ENCODE measurements at regions not wholly inside any gene's neighbourhood (a gene's known extent, or its start where the extent isn't known, plus 50 kb on each side); places are given as distances from the start of the nearest gene placed in this dataset.
A peak's percentile ranks its signal among the peaks of the same experiment; 100 is the strongest.

DNA sequence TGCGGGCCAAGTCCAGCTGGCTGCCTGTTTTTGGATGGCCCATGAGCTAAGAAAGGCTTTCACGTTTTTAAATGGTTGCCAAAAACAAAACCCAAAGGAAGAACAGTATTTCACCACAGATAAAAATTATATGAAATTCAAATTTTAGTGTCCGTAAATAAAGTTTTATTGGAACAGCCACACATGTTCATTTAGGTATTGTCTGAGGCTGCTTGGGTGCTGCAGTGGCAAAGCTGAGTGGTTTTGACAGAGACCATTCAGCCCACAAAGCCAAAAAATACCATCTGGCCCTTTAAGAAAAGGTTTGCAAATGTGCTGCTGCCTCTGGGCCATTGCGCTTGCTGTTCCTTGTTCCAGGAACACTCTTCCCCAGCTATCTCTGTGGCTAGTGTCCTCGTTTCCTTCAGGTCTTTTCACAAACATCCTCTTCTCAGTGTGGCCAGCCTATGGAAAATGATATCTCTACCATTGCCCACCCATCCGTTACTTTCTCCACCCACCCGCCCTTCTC lies 232.9 kb upstream of the CIBAR2 start:
- TF ChIP-seq, protein P1, sequence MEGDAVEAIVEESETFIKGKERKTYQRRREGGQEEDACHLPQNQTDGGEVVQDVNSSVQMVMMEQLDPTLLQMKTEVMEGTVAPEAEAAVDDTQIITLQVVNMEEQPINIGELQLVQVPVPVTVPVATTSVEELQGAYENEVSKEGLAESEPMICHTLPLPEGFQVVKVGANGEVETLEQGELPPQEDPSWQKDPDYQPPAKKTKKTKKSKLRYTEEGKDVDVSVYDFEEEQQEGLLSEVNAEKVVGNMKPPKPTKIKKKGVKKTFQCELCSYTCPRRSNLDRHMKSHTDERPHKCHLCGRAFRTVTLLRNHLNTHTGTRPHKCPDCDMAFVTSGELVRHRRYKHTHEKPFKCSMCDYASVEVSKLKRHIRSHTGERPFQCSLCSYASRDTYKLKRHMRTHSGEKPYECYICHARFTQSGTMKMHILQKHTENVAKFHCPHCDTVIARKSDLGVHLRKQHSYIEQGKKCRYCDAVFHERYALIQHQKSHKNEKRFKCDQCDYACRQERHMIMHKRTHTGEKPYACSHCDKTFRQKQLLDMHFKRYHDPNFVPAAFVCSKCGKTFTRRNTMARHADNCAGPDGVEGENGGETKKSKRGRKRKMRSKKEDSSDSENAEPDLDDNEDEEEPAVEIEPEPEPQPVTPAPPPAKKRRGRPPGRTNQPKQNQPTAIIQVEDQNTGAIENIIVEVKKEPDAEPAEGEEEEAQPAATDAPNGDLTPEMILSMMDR (conservative IDR thresholded peaks at IDR 0.05; ENCODE audit: low read depth, low read length): no peak
- H3K4me3 ChIP-seq (ENCODE audit: low read length): no peak overlapping the region
- DNase-seq (ENCODE audit: low read depth): no peak

DNA sequence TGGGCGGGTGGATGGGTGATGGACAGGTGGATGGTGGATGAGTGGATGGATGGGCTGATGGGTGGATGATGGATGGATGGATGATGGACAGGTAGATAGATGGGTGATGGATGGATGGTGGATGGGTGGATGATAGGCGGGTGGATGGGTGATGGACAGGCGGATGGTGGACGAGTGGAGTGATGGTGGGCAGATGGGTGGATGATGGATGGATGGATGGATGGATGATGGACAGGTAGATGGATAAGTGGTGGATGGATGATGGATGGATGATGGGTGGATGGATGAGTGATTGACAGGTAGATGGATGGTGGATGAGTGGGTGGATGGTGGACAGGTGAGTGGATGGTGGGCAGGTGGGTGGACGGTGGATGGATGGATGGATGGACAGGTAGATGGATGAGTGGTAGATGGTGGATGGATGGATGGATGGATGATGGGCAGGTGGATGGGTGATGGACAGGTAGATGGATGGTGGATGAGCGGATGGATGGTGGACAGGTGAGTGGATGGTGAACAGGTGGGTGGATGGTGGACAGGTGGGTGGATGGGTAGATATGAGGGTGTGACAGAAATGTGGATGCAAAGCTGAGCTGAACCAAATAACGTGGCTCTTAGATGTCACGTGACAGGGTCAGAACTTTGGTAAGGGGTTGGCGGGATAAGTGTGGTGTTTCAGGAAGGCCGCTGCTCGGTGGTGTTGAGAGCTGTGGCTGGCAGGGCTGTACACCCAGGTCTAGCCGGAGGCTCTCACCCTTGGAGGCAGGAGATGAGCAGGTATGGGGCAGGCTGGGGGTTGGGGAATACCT lies 234.3 kb upstream of the CIBAR2 start:
- no peak overlapping the region for H3K4me3 ChIP-seq (ENCODE audit: low read length)
- TF ChIP-seq, protein P1 (conservative IDR thresholded peaks at IDR 0.05; ENCODE audit: low read depth, low read length): no peak
- no peak for DNase-seq (ENCODE audit: low read depth)

DNA sequence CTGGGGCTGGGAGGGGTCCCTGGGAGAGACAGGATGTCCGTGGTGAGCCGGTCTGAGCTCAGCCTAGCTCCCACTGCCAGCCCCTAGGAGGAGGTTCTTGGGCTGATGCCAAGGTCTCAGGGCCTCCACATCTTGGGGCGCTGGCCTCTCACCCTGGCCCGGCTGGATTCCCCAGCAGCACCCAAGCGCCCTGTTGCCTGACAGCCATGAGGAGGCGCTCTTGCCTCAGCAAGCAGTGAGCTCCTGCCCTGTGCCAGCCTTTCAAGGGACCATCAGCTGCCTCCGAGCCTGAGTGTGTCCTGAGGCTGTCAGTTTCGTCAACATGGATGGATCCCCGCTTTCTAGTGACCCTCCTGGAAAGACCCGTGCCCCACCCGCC lies 234.9 kb upstream of the CIBAR2 start:
- no peak for DNase-seq (ENCODE audit: low read depth)
- TF ChIP-seq, protein P1 (conservative IDR thresholded peaks at IDR 0.05; ENCODE audit: low read depth, low read length): peak; percentile 43

DNA sequence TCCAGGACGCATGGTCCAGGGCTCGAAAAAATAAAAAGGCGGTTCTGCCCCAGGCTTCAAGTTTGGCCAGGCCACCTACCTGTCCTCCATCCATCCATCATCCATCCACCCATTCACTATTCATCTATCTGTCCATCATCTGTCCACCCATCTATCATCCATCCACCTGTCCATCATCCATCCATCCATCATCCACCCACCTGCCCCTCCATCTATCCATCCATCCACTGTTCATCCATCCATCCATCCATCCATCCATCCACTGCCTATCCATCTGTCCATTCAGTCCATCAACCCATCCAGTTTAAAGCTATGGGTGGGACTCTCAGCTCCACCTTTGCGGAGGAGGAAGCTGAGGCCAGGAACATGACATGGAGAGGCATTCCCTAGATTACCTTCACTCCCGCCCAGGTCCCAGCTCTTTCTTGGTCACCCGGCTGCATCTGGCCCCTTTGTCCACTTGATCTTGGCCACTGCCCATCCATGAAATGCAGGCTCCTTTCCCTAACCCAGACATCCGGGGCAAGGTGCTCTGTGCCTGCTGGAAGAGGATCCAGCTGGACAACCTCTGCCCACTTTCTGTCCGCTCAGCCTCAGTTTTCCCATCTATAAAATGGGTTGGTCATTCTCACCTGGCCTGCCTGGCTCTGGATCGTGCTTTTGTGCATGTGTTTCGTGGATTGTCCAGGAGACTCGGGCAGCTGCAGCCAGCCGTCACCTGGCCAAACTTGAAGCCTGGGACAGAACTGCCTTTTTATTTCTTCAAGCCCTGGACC lies 236.0 kb upstream of the CIBAR2 start:
- DNase-seq (ENCODE audit: low read depth): no peak
- TF ChIP-seq, protein P1 (conservative IDR thresholded peaks at IDR 0.05; ENCODE audit: low read depth, low read length): no peak
- no peak overlapping the region for H3K4me3 ChIP-seq (ENCODE audit: low read length)

More for the DNA sequence above, 234.9 kb upstream of the CIBAR2 start:
- H3K4me3 ChIP-seq (ENCODE audit: low read length): no peak overlapping the region

DNA sequence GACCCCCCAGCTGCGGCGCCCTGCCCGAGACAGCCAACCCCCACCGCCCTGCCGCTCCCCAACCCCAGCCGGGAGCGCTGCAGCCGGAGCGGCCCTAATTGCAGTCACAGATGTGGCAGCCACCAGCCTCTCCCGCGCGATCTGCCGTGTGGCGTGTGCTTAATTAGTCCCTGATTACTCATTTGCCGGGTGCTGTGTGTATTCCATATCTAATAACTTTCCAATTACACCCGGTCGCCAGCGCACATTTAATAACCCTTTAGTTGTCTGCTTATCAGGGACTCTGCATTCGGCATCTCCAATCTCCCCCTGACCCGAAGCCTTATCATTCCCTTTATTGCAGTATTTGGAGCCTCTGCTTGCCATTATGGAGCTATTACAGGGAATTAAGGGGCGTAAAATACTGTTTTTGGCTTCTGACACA lies 236.7 kb upstream of the CIBAR2 start:
- H3K4me3 ChIP-seq (ENCODE audit: low read length): no peak overlapping the region
- no peak for DNase-seq (ENCODE audit: low read depth)
- TF ChIP-seq, protein P1 (conservative IDR thresholded peaks at IDR 0.05; ENCODE audit: low read depth, low read length): no peak

DNA sequence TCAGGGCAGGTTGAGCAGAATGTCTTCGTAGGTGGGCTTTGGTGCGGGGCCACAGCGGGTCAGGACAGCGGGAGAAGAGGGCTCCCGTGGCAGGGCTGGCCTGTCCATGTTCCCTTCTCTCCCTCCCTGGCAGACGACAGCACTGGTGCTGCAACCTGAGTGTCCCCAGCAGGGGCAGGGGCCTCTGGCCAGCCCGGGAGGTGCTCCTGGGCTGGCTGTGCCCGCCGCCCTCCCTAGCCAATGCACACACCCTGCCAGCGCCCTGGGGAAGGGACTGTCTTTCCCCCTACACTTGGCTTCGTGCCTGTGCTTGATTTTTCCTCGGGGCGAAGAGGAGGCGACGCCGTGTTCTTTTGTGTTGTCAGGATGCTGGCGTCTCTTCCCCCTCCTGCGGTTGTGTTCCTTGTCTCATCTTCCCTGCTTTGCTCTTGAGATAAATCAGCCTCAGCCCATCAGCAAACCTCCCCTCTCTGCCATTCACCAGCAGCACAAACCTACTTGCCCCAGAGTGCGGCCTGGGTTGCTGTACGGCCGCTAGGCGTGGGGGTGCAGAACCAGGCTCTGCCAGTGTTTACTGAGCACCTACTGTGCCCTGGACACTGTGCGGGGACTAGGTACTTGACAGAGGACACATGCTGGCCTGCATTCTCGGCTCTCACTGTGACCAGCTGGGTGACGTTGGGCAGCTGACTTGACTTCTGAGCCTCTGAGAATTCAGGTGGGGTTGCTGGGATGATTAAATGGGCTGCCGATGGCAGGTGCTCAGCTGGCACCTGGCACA lies 237.3 kb upstream of the CIBAR2 start:
- no peak for DNase-seq (ENCODE audit: low read depth)
- TF ChIP-seq, protein P1 (conservative IDR thresholded peaks at IDR 0.05; ENCODE audit: low read depth, low read length): no peak
- no peak overlapping the region for H3K4me3 ChIP-seq (ENCODE audit: low read length)
